ENCODE measurements at regions not wholly inside any gene's neighbourhood (a gene's known extent, or its start where the extent isn't known, plus 50 kb on each side); places are given as distances from the start of the nearest gene placed in this dataset.

GRCh38 chr1:172832006-172832725 lies 173.3 kb downstream of the FASLG start:
- TF ChIP-seq, protein P1, sequence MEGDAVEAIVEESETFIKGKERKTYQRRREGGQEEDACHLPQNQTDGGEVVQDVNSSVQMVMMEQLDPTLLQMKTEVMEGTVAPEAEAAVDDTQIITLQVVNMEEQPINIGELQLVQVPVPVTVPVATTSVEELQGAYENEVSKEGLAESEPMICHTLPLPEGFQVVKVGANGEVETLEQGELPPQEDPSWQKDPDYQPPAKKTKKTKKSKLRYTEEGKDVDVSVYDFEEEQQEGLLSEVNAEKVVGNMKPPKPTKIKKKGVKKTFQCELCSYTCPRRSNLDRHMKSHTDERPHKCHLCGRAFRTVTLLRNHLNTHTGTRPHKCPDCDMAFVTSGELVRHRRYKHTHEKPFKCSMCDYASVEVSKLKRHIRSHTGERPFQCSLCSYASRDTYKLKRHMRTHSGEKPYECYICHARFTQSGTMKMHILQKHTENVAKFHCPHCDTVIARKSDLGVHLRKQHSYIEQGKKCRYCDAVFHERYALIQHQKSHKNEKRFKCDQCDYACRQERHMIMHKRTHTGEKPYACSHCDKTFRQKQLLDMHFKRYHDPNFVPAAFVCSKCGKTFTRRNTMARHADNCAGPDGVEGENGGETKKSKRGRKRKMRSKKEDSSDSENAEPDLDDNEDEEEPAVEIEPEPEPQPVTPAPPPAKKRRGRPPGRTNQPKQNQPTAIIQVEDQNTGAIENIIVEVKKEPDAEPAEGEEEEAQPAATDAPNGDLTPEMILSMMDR (conservative IDR thresholded peaks at IDR 0.05), result no peak
- Mint-ChIP-seq H3K27me3 (ENCODE audit: low read depth) (peaks cover 4% of the 10 kb centered on the region), H3K4me3 (no peak overlapping the region), H3K36me3 (ENCODE audit: insufficient read depth in 1 of 3, low read depth in 3 of 3) (no peaks in the 10 kb centered on the region; a peak in 1 of 7 replicates), H3K27ac (no peak overlapping the region), H3K4me1 (peaks cover 5% of the 10 kb centered on the region in 2 experiments), H3K9me3 (no peaks in the 10 kb centered on the region)
- H3K9ac ChIP-seq (ENCODE audit: extremely low read depth, insufficient read length, low read length), result no peak overlapping the region
- H4K8ac ChIP-seq (replicated peaks; ENCODE audit: insufficient read length, low read depth, low read length), result no peak overlapping the region
- H2AFZ ChIP-seq (ENCODE audit: low read length), result no peak overlapping the region
- no CpG with 5 or more reads among the region's 1 CpG for WGBS (ENCODE audit: extremely low coverage, insufficient read length, low lambda C conversion rate)
- H2BK5ac ChIP-seq (ENCODE audit: insufficient read length, low read length), result no peak overlapping the region
- H3K56ac ChIP-seq (ENCODE audit: insufficient read length, low read depth, low read length), result no peak overlapping the region
- no peak for DNase-seq
- no peak overlapping the region for H3T11ph ChIP-seq (ENCODE audit: low read length)
- no peak overlapping the region for H2BK120ac ChIP-seq (ENCODE audit: low read depth, low read length, poor library complexity, severe bottlenecking)
- no peak overlapping the region for H3K23ac ChIP-seq (ENCODE audit: insufficient read length, low read depth, low read length)
- no peak overlapping the region for H2BK12ac ChIP-seq (ENCODE audit: insufficient read length, low read depth, low read length)
- no peaks in the 10 kb centered on the region for H3K79me2 ChIP-seq (ENCODE audit: insufficient read depth, low read length)
- H3K9me3 ChIP-seq (ENCODE audit: control insufficient read depth, low read depth, low read length), result no peaks in the 10 kb centered on the region
- H4K5ac ChIP-seq (ENCODE audit: insufficient read length, low read depth, low read length), result no peak overlapping the region
- no peak overlapping the region for H3K4me2 ChIP-seq (ENCODE audit: insufficient read depth, insufficient read length, low read length)
- H4K91ac ChIP-seq (ENCODE audit: insufficient read length, low read depth, low read length), result no peak overlapping the region
- no peaks in the 10 kb centered on the region for H4K20me1 ChIP-seq (ENCODE audit: control insufficient read depth, insufficient read depth, insufficient read length)
- no peak overlapping the region for H3K14ac ChIP-seq (ENCODE audit: insufficient read depth, low read length)
- H3K27me3 ChIP-seq (ENCODE audit: insufficient read depth, low read length), result no peaks in the 10 kb centered on the region
- H2AK5ac ChIP-seq (ENCODE audit: insufficient read length, low read length), result no peak overlapping the region
- no peaks in the 10 kb centered on the region for H3K79me1 ChIP-seq (ENCODE audit: insufficient read depth, low read depth, low read length, poor library complexity, severe bottlenecking)
- H3K4me1 ChIP-seq (ENCODE audit: insufficient read depth, low read length), result no peaks in the 10 kb centered on the region
- no peaks in the 10 kb centered on the region for H3K23me2 ChIP-seq (ENCODE audit: insufficient read length, low read depth, low read length, poor library complexity, severe bottlenecking)
- H3K4ac ChIP-seq (ENCODE audit: low read depth, low read length), result no peak overlapping the region
- no peak overlapping the region for H2BK20ac ChIP-seq (ENCODE audit: low read depth, low read length, poor library complexity, severe bottlenecking)
- H3K18ac ChIP-seq (ENCODE audit: insufficient read length, low read depth, low read length), result no peak overlapping the region
- no peak overlapping the region for H2BK15ac ChIP-seq (ENCODE audit: low read depth, low read length)
- no peak overlapping the region for H3K27ac ChIP-seq (ENCODE audit: insufficient read length, low read depth, low read length)

Data from H9 (cell line).